ENCODE measurements at regions not wholly inside any gene's neighbourhood (a gene's known extent, or its start where the extent isn't known, plus 50 kb on each side); places are given as distances from the start of the nearest gene placed in this dataset.
"Not testable (repeated sequence)": the region's sequence is repeated elsewhere in the genome, so short reads cannot be mapped to it uniquely, and the experiment has no call there.

DNA sequence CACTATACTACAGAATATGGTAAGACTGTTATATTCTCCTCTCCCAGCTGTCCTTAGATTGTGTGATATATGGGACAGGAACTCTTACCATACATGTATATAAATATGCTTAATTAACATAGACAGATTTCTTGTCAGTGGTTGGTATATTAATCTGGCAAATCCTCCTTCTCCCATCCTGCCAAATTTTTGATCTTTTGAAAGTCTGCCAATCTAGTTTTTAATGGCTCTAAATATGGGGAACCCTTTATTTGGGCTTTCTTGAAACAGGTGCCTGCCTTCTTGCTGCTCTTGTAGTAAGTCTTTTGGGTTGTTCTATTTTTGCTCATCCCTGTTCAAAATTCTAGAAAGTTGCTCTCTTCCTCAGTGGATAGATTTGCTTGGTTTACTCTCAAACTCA is 63.5 kb downstream of the SPATA31D1 start:
- DNase-seq = no peak

GRCh38 chr9:82054264-82055015 is 65.9 kb downstream of the SPATA31D1 start:
- DNase-seq = no peak

GRCh38 chr9:82057805-82058204 is 69.2 kb downstream of the SPATA31D1 start:
- no peak for DNase-seq

- DNase-seq = not testable (repeated sequence)
These were observed 73.2 kb downstream of the SPATA31D1 start for GRCh38 chr9:82061801-82062200.

- DNase-seq = no peak
These were observed 73.7 kb downstream of the SPATA31D1 start for GRCh38 chr9:82062245-82062644.

DNA sequence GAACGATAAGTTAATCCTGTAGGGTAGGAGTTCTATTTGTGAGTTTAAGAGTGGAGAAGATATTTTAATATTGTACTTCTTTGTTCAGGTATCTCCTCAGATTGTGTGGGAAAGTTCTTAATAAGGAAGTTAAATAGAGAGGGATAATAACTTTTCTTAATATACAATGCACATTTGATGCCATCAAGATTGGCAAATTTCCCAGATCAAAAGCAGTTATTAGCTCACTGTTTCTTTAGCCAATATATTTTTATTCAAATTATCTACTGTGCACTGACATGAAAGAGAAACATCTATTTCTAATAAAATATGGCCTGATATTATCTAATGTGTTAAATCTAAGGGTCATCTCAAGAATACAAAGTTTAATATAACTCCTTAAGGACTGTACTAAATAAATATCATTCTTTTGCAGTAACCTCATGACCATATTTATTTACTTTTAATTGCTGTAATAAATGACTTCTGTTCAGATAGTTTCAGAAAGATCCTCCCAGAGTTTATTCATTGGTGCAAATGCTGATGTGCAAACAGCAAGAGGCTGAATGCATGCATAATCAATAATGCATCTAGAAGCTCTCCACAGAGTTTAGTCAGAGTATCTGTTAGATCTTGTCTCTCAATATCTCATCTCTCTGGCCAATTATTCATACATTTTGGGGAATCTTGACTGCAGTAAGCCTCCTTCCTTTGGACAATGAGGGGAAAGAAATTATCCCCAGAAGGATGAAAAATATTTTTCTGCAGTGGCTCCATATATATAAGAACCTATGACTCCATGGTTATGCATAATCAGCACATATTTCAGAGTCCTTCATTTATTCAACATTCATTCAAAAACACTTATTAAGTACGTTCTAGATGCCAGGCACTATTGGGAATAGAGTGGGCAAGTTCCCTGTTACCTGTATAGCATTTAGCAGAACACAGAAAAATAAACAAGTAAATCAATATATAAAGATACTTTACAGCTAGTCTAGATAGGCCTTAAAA is 85.3 kb downstream of the SPATA31D1 start:
- no peak for DNase-seq

DNA sequence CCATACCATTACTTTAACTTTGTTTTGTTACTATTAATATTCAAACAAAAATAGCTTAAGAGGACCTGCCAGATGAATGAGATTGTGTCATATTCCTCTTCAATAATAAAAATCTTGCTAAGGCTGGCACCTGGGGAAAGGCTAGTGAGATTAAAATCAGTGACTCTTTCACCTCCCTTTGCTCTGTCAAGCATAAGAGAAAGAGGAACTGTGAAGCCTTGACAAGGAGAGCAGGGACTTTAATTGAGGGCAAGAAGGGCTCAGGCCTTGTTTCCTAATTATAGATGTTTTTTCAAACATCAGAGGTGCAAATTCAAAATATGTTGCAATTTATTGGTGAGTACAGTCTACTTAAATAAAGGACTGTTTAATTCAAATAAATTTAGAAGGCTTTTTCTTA is 91.7 kb downstream of the SPATA31D1 start:
- no peak for DNase-seq

DNA sequence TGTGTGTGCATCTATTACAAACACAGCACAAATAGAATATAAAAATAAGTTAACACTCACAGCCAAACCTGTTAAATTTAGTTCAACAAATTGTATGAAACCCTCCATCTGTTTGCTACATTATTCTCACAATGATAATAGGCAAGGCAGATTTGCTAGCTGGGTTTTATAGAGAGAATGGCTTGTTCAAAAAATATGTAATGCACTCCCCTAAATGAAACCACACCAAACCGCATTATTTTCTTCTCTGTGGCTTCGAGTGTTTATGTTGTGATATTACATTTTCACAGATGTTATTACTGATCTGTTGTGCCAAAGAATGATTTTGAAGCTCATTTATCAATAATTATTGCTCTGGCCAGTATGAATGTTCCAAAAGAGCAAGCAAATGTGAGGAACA is 92.9 kb downstream of the SPATA31D1 start:
- DNase-seq = no peak

DNA sequence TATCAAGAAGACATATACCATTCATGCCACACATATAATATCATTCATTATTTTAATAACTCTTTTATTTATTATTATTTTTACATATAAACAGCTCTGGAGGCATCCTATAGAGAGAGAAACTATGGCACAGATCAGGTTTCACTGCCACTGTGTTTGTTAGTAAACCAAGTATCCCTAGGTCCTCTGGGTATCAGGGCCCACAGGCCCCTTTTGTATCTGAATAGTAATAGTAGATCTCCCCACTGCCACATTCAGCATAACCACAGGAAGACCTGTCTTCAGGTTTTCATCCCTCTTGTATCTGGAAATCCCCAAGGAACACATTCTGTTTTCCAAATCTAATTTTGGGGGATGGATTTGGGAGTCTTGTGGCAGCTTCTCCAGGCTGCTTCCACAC is 94.0 kb downstream of the SPATA31D1 start:
- no peak for DNase-seq

- no peak for DNase-seq
These were observed 100.0 kb downstream of the SPATA31D1 start for GRCh38 chr9:82088591-82088990.

DNA sequence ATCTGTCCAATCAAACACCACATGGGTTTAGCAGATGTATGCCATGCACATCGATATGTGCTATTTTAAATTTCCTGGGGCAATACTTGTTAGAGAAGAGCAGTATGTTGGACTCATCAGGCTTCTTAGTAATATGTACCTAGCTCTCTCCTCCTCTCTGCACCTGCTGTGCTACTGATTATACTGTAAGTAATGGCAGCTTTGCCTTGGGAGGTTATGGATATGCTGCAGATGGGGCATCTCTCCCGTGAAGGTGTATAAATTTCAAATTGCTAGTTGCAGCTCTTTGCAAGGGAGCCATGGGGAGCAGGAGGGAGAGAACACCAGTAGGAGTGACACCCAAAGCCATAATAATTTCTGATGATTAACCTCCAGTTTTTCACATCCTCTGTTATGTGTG is 101.5 kb downstream of the SPATA31D1 start:
- no peak for DNase-seq

DNA sequence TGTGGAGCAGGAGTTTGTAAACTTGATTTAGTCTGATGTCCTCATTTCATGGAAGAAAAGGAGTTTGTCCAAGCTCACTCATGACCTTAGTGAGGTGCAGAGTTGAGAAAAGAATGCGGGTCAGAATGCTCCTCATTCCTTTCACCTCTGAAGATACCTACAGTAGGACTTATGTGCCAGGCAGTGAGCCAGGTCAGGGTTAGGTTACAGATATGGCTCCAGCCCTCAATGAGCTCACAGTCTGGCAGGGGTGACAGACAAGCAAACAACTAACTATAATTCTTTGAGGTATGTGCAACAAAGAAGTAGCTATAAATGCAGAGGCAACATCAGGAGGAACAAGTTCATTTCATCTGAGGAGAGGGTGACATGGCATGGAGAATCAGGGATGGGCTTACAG is 102.5 kb downstream of the SPATA31D1 start:
- no peak for DNase-seq

GRCh38 chr9:82091610-82092009 is 103.0 kb downstream of the SPATA31D1 start:
- no peak for DNase-seq

GRCh38 chr9:82101475-82101874 is 112.9 kb downstream of the SPATA31D1 start:
- DNase-seq = no peak

- no peak for DNase-seq
These were observed 115.7 kb downstream of the SPATA31D1 start for GRCh38 chr9:82104252-82104651.

DNA sequence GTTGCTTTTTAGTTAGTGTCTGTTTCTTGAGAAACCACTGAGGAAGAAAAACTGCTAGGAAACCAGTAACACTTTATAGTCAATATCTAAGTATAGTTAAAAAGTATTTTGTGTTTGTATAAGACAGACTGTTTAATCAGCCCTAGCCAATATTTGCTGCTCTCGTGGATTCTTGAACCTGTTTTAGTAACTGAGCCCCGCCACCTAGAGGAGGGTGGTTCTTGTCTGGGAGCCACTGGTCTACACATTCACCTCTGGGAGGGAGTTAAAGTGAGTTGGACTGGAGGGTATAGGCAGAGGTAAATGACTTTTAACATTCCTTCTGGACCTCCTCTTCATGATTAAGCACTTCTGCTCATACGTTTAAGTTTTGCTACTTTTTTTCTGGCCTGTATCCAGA is 117.2 kb downstream of the SPATA31D1 start:
- no peak for DNase-seq

DNA sequence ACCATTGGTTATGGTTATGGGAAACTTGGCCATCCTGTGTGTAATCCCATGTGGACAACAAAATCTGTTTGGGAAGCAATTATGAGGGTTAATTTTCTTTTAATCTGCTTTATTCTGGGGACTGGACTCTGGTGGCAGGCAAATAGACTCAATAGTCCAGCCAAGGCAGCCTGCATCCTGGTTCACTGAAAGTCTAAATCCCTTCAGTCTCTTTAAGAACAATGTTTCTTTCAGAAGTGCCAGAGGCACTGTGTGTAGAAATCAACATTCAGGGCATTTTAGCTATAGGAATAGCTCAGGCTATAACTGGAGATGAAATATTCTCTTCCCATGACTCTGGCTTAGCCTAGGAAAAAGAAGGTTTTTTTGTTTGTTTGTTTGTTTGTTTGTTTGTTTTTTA is 118.0 kb downstream of the SPATA31D1 start:
- no peak for DNase-seq

DNA sequence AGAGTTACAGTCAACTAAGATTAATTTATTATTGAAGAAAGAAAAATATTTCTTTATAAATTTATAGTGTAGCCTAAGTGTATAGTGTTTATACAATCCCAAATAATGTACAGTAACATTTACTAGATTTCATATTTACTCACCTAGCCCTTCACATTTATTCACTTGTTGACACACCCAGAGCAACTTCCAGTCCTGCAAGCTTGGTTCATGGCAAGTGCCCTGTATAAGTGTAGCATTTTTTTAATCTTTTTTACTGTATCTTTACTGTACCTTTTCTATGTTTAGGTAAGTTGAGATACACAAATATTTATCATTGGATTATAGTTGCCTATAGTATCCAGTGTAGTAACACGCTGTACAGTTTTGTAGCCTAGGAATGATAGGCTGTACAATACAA is 119.9 kb downstream of the SPATA31D1 start:
- no peak for DNase-seq

DNA sequence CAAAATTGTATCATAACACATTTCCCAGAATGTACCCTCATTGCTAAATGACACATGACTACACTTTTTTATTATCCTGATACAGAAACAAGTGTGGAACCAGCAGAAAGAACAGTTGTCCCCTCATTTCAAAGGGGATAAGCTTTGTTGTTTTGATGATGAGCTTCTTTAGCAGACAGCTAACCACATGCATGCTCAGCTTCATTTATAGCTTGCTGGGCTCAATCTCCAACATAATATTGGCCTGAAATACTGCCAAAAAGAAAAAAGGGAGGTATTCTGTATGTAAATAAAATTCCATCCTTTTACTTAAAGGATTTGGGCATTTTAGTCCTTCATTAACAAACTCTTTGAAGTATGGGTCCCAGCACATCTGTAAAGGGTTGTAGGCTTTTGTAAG is 120.4 kb downstream of the SPATA31D1 start:
- DNase-seq = no peak

DNA sequence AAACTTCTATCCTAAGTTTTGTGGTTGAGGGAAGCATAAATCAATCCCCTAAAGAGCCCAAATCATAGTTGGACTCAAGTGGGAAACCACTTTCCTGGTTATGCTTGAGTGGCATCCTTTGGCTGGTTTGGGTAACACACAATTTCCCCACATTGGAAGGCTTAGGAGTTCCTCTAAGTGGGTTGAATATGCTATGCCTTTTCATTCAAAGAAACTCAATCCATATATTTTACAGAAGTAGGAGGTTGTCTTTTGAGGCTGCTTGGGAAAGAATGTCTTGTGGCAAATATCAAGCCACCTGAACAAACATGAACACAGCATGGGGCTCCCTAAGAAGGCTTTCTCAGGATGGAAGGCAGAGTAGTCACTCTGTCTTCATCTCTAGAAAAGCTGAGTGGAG is 121.1 kb downstream of the SPATA31D1 start:
- no peak for DNase-seq

GRCh38 chr9:82110881-82111280 is 122.3 kb downstream of the SPATA31D1 start:
- no peak for DNase-seq

DNA sequence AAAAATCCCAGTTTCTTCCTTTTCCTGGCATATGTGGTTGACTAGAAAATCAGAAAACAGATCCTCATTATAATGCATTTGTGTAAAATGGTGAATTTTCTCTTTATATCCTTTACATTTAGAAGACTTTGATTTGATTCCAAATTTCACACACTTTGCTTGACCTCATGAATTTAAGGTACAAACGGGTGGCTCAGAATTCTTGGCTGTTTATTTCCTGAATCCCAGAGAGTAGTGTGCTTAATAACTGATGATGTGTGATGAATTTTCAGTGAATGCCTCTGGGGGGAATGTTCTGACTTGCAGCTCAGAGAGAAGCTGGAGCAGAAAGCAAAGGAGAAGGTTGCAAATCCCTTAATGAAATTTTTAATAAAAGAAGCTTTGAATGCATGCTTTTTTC is 126.8 kb downstream of the SPATA31D1 start:
- no peak for DNase-seq

- DNase-seq = no peak
These were observed 127.3 kb downstream of the SPATA31D1 start for GRCh38 chr9:82115900-82116299.

DNA sequence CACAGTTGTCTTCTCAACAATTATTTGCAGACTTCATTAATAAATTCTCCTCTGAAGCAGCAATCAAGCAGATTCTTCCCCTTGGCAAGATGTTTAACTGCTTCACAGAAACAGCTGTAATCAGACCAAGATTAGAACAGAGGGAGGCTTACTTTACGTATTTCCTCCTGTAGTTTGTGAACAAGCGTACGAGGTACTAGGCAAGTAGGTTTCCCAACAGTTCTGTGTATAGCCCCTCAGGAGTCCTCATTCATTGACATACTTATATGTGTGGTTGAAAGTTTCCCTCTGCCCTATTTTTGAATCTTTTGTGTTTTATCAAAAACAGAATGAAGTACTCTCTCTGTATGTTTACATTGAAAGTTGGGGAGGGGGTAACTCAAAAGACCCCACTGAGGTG is 128.0 kb downstream of the SPATA31D1 start:
- no peak for DNase-seq
